ENCODE measurements at regions not wholly inside any gene's neighbourhood (a gene's known extent, or its start where the extent isn't known, plus 50 kb on each side); places are given as distances from the start of the nearest gene placed in this dataset.

DNA sequence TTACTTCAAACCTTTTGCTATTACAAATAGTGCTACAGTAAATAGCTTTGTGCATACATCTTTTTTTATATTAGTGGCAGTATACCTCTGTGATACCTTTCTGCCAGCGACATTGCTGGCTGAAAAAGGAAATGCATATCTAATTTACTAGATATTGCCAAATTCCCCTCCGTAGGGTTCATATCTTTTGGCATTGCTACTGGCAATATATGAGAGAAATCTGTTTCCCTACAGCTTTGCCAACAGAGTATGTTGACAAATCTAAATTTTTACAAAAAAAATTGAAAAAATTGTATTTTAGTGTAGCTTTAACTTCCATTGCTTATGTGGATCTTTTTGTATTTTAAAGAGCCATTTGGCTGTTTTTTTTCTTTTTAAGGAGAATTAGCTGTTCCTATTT lies 426.7 kb downstream of the TRIB2 start:
- Histone ChIP-seq H3K4me3 (ENCODE audit: control insufficient read depth in 2 of 3, extremely low read depth in 1 of 3, insufficient read depth in 2 of 3, low read depth in 1 of 3, low read length in 3 of 3) (no peak overlapping the region), H3K9me3 (ENCODE audit: control insufficient read depth, low read depth, low read length) (no peaks in the 10 kb centered on the region), H4K20me1 (ENCODE audit: control insufficient read depth, extremely low read depth, insufficient read depth, low read length) (no peaks in the 10 kb centered on the region), H3K79me2 (ENCODE audit: control insufficient read depth, insufficient read depth, low read length) (no peaks in the 10 kb centered on the region), H3K36me3 (ENCODE audit: control insufficient read depth in 2 of 2, extremely low read depth in 1 of 2, insufficient read depth in 2 of 2, low read length in 2 of 2) (no peaks in the 10 kb centered on the region), H3K27ac (ENCODE audit: control insufficient read depth, insufficient read depth, low read length) (no peak overlapping the region), H3K27me3 (ENCODE audit: control insufficient read depth, extremely low read depth, insufficient read depth, low read length) (no peaks in the 10 kb centered on the region), H3K9me1 (ENCODE audit: control insufficient read depth, extremely low read depth, insufficient read depth, low read length) (no peaks in the 10 kb centered on the region), H3K4me2 (ENCODE audit: control insufficient read depth, extremely low read depth, insufficient read depth, low read depth, low read length) (no peak overlapping the region), H3K4me1 (ENCODE audit: control insufficient read depth, extremely low read depth, insufficient read depth, low read length) (no peaks in the 10 kb centered on the region), H3K9ac (ENCODE audit: control insufficient read depth, extremely low read depth, insufficient read depth, low read length) (no peak overlapping the region), H2AFZ (ENCODE audit: control insufficient read depth, low read length) (no peak overlapping the region)
- TF ChIP-seq, protein P1, sequence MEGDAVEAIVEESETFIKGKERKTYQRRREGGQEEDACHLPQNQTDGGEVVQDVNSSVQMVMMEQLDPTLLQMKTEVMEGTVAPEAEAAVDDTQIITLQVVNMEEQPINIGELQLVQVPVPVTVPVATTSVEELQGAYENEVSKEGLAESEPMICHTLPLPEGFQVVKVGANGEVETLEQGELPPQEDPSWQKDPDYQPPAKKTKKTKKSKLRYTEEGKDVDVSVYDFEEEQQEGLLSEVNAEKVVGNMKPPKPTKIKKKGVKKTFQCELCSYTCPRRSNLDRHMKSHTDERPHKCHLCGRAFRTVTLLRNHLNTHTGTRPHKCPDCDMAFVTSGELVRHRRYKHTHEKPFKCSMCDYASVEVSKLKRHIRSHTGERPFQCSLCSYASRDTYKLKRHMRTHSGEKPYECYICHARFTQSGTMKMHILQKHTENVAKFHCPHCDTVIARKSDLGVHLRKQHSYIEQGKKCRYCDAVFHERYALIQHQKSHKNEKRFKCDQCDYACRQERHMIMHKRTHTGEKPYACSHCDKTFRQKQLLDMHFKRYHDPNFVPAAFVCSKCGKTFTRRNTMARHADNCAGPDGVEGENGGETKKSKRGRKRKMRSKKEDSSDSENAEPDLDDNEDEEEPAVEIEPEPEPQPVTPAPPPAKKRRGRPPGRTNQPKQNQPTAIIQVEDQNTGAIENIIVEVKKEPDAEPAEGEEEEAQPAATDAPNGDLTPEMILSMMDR (optimal IDR thresholded peaks at IDR 0.05 in 1 of 3, IDR thresholded peaks at IDR 0.05 in 1 of 3, conservative IDR thresholded peaks at IDR 0.05 in 1 of 3; ENCODE audit: extremely low read depth in 1 of 3, insufficient read depth in 2 of 3, low read length in 3 of 3): no peak
- TF ChIP-seq EZH2 (IDR thresholded peaks at IDR 0.05; ENCODE audit: low read length): no peak
- FAIRE-seq (no peak), DNase-seq (ENCODE audit: low read depth, low spot score) (no peak)
- dilution Hi-C loops (cut with MboI; ENCODE audit: extremely low pct_ligation_motif_present, low sequenced_read_pairs): no loop called here

DNA sequence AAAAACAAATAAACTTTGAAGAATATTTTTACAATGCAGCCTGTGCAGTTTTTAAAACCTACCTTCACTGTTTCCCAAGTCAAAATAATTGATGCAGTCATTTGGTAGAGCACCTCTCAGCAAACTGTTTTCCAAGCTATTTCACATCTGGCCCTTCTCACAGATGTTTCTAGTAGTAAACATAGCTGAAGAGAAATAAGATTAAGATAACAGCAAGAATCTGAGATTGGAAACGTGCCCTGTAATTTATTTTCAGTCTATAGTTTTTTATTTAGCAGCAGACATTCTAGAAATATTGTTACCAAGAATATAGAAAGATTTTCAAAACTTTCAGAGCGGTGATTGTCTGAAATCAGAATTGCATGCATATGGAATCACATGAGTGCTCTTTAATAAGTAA lies 440.2 kb downstream of the TRIB2 start:
- no peaks in the 10 kb centered on the region for H3K9me1 ChIP-seq (ENCODE audit: control insufficient read depth, extremely low read depth, insufficient read depth, low read length)
- DNase-seq (ENCODE audit: low read depth, low spot score): no peak
- H3K4me1 ChIP-seq (ENCODE audit: control insufficient read depth, extremely low read depth, insufficient read depth, low read length): no peaks in the 10 kb centered on the region

More for the DNA sequence above, 440.2 kb downstream of the TRIB2 start:
- no peaks in the 10 kb centered on the region for H3K9me3 ChIP-seq (ENCODE audit: control insufficient read depth, low read depth, low read length)
- H3K36me3 ChIP-seq (ENCODE audit: control insufficient read depth in 2 of 2, extremely low read depth in 1 of 2, insufficient read depth in 2 of 2, low read length in 2 of 2): no peaks in the 10 kb centered on the region
- no peak overlapping the region for H3K9ac ChIP-seq (ENCODE audit: control insufficient read depth, extremely low read depth, insufficient read depth, low read length)
- no peak overlapping the region for H2AFZ ChIP-seq (ENCODE audit: control insufficient read depth, low read length)
- H4K20me1 ChIP-seq (ENCODE audit: control insufficient read depth, extremely low read depth, insufficient read depth, low read length): no peaks in the 10 kb centered on the region
- dilution Hi-C loops (cut with MboI; ENCODE audit: extremely low pct_ligation_motif_present, low sequenced_read_pairs): no loop called here
- H3K27ac ChIP-seq (ENCODE audit: control insufficient read depth, insufficient read depth, low read length): no peak overlapping the region
- FAIRE-seq: no peak
- H3K79me2 ChIP-seq (ENCODE audit: control insufficient read depth, insufficient read depth, low read length): no peaks in the 10 kb centered on the region
- no peaks in the 10 kb centered on the region for H3K27me3 ChIP-seq (ENCODE audit: control insufficient read depth, extremely low read depth, insufficient read depth, low read length)
- H3K4me3 ChIP-seq (ENCODE audit: control insufficient read depth in 2 of 3, extremely low read depth in 1 of 3, insufficient read depth in 2 of 3, low read depth in 1 of 3, low read length in 3 of 3): no peak overlapping the region
- H3K4me2 ChIP-seq (ENCODE audit: control insufficient read depth, extremely low read depth, insufficient read depth, low read depth, low read length): no peak overlapping the region
- TF ChIP-seq, protein P1 (optimal IDR thresholded peaks at IDR 0.05 in 1 of 3, IDR thresholded peaks at IDR 0.05 in 1 of 3, conservative IDR thresholded peaks at IDR 0.05 in 1 of 3; ENCODE audit: extremely low read depth in 1 of 3, insufficient read depth in 2 of 3, low read length in 3 of 3): no peak
- TF ChIP-seq EZH2 (IDR thresholded peaks at IDR 0.05; ENCODE audit: low read length): no peak
